ENCODE measurements at regions not wholly inside any gene's neighbourhood (a gene's known extent, or its start where the extent isn't known, plus 50 kb on each side); places are given as distances from the start of the nearest gene placed in this dataset.
"Not testable (repeated sequence)": the region's sequence is repeated elsewhere in the genome, so short reads cannot be mapped to it uniquely, and the experiment has no call there.

DNA sequence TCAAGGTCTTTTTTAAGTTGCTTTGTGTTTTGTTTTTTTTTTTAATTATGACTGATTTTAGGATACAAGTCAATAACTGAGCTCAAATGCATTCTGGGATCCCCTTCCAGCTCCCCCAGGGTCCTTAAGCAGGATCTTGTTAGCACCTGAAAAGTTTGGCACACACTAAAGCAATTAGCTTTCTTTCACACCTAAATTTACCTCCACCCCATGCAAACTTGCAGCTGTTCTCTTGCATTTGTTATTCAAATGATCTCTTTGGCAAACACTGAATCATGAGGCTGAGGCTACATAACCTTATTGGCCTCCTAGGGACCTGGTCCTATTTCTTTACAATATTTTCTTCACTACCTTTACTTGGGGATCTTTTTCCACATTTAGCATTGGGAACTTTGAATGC is 2026.1 kb upstream of the CELF4 start:
- Histone ChIP-seq H3K9me3 (ENCODE audit: control insufficient read depth in 2 of 2, insufficient read depth in 1 of 2, low read depth in 1 of 2, low read length in 1 of 2) (no peaks in the 10 kb centered on the region), H3K27ac (ENCODE audit: low read depth in 2 of 2, low read length in 1 of 2) (no peak overlapping the region), H3K36me3 (ENCODE audit: control insufficient read depth in 2 of 2, insufficient read depth in 2 of 2, low read length in 1 of 2) (no peaks in the 10 kb centered on the region)

DNA sequence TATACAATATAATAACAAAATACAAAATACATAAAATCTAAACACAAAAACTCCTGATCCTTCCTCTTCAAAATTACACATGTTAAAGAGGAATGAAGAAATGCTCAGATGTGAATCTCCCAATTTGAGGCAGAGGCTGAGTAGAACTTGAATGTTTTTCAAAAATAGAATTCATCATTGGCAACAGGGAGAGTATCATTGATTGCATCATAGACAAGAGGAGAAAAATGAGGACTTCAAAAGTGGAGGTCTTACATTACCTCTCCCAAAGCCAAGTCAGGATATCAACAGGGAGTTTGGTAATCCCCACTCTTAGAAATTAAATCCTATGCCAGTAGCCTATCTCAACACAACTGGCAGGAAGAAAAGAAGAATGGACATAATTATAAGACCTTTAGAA is 2023.9 kb upstream of the CELF4 start:
- H3K4me1 ChIP-seq (ENCODE audit: control insufficient read depth in 2 of 2, insufficient read depth in 2 of 2, low read length in 1 of 2) = no peaks in the 10 kb centered on the region
- H3K27me3 ChIP-seq (ENCODE audit: control insufficient read depth in 1 of 2, insufficient read depth in 2 of 2, low read length in 2 of 2) = peaks cover 0 to 2% of the 10 kb centered on the region in 2 donors
- no peaks in the 10 kb centered on the region for H3K36me3 ChIP-seq (ENCODE audit: control insufficient read depth in 2 of 2, insufficient read depth in 2 of 2, low read length in 1 of 2)
- no peak overlapping the region for H3K4me3 ChIP-seq (ENCODE audit: low read depth in 1 of 2, low read length in 2 of 2)
- peaks cover 0 to 3% of the 10 kb centered on the region in 2 donors for H3K9me3 ChIP-seq (ENCODE audit: control insufficient read depth in 2 of 2, insufficient read depth in 1 of 2, low read depth in 1 of 2, low read length in 1 of 2)
- H3K27ac ChIP-seq (ENCODE audit: low read depth in 2 of 2, low read length in 1 of 2) = no peak overlapping the region

More for the DNA sequence above, 2026.1 kb upstream of the CELF4 start:
- no peaks in the 10 kb centered on the region for H3K27me3 ChIP-seq (ENCODE audit: control insufficient read depth in 1 of 2, insufficient read depth in 2 of 2, low read length in 2 of 2)
- no peaks in the 10 kb centered on the region for H3K4me1 ChIP-seq (ENCODE audit: control insufficient read depth in 2 of 2, insufficient read depth in 2 of 2, low read length in 1 of 2)
- no peak overlapping the region for H3K4me3 ChIP-seq (ENCODE audit: low read depth in 1 of 2, low read length in 2 of 2)

DNA sequence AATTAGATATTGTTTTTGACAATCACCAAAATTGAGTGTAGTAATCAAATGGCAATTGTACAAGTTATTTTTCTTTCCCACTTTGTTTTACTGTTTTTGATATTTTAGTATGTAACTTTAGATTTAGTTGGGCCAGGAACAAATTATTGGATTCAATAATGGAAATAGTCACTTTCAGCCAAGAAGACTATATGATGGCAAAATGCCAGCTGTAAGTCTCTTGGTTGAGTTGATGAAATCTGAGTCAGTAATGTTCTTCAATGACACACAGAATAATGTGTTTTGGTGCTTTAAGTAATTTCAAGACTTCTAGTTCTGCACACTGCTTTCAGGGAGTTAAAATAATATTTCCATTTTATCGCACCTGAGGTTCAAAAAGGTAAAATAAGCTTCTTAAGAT is 2022.0 kb upstream of the CELF4 start:
- H3K4me1 ChIP-seq (ENCODE audit: control insufficient read depth in 2 of 2, insufficient read depth in 2 of 2, low read length in 1 of 2) = no peaks in the 10 kb centered on the region
- peaks cover 0 to 2% of the 10 kb centered on the region in 2 donors for H3K27me3 ChIP-seq (ENCODE audit: control insufficient read depth in 1 of 2, insufficient read depth in 2 of 2, low read length in 2 of 2)
- WGBS, 2 donors = 92 to 95% methylated on average over 1 of the region's 1 CpG
- no peak overlapping the region for H3K27ac ChIP-seq (ENCODE audit: low read depth in 2 of 2, low read length in 1 of 2)
- no peak overlapping the region for H3K4me3 ChIP-seq (ENCODE audit: low read depth in 1 of 2, low read length in 2 of 2)
- peaks cover 0 to 3% of the 10 kb centered on the region in 2 donors for H3K9me3 ChIP-seq (ENCODE audit: control insufficient read depth in 2 of 2, insufficient read depth in 1 of 2, low read depth in 1 of 2, low read length in 1 of 2)
- H3K36me3 ChIP-seq (ENCODE audit: control insufficient read depth in 2 of 2, insufficient read depth in 2 of 2, low read length in 1 of 2) = no peaks in the 10 kb centered on the region

DNA sequence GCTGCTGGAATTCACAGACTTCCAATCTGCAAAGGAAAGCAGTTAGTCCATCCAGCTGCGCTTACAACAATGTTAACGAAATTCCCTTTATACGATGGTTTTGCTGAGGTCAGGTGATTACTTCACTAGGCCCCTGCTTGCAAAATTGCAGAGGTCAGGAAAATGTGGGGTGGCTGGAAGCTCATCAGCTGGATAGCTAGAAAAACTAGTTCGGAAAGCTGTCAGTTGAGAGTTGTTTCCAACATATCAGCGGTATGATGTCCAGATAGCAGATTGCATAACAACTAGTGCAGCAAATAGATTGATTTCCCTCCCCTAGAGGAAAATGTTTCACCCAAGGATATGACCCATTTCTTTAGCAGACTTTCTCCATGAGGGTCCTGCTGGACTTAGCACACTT is 2021.1 kb upstream of the CELF4 start:
- WGBS, 2 donors = 74 to 77% methylated on average over 5 of the region's 5 CpGs
- peaks cover 0 to 3% of the 10 kb centered on the region in 2 donors for H3K9me3 ChIP-seq (ENCODE audit: control insufficient read depth in 2 of 2, insufficient read depth in 1 of 2, low read depth in 1 of 2, low read length in 1 of 2)
- no peaks in the 10 kb centered on the region for H3K4me1 ChIP-seq (ENCODE audit: control insufficient read depth in 2 of 2, insufficient read depth in 2 of 2, low read length in 1 of 2)
- H3K4me3 ChIP-seq (ENCODE audit: low read depth in 1 of 2, low read length in 2 of 2) = no peak overlapping the region
- no peak overlapping the region for H3K27ac ChIP-seq (ENCODE audit: low read depth in 2 of 2, low read length in 1 of 2)
- H3K27me3 ChIP-seq (ENCODE audit: control insufficient read depth in 1 of 2, insufficient read depth in 2 of 2, low read length in 2 of 2) = peaks cover 0 to 2% of the 10 kb centered on the region in 2 donors
- no peaks in the 10 kb centered on the region for H3K36me3 ChIP-seq (ENCODE audit: control insufficient read depth in 2 of 2, insufficient read depth in 2 of 2, low read length in 1 of 2)

DNA sequence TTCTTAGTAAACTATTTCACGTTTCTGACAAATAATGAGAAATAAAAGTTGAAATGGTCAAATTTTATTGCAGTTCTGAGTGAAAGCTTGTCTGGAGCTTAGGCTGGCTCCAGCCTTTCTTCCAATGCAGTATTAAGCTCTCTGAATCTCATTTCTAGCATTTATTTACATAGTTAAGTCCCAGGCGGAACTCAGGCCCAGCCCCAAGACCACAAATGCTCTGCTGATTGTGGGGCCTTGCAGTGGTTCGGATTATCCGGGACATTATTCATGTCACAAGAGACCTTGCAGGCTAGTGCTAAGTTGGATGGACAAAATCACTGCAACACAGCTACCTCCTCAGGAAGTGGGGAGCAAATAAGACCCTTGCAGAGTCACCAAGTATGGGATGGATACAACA is 2009.3 kb upstream of the CELF4 start:
- no peak overlapping the region for H3K27ac ChIP-seq (ENCODE audit: low read depth in 2 of 2, low read length in 1 of 2)
- H3K36me3 ChIP-seq (ENCODE audit: control insufficient read depth in 2 of 2, insufficient read depth in 2 of 2, low read length in 1 of 2) = no peaks in the 10 kb centered on the region
- H3K27me3 ChIP-seq (ENCODE audit: control insufficient read depth in 1 of 2, insufficient read depth in 2 of 2, low read length in 2 of 2) = no peaks in the 10 kb centered on the region
- 62 to 66% methylated on average over 4 of the region's 4 CpGs for WGBS, 2 donors
- H3K4me3 ChIP-seq (ENCODE audit: low read depth in 1 of 2, low read length in 2 of 2) = no peak overlapping the region
- H3K9me3 ChIP-seq (ENCODE audit: control insufficient read depth in 2 of 2, insufficient read depth in 1 of 2, low read depth in 1 of 2, low read length in 1 of 2) = no peaks in the 10 kb centered on the region
- no peaks in the 10 kb centered on the region for H3K4me1 ChIP-seq (ENCODE audit: control insufficient read depth in 2 of 2, insufficient read depth in 2 of 2, low read length in 1 of 2)

DNA sequence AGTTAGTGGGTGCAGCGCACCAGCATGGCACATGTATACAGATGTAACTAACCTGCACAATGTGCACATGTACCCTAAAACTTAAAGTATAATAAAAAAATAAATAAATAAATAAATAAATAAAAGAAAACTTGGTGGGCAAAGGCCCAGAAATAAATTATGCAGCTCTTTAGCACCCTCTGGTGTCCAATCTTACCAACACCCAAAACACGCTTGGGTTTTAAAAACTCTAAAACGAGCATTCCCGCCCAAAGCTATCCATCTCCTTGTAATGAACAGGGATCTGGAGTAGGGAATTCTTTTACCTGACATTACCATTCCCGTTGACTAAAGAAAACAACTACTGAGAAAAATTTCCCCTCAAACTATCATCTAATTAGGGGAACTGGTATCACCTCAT is 2005.9 kb upstream of the CELF4 start:
- 79 to 88% methylated on average over 5 of the region's 5 CpGs for WGBS, 2 donors
- Histone ChIP-seq H3K36me3 (ENCODE audit: control insufficient read depth in 2 of 2, insufficient read depth in 2 of 2, low read length in 1 of 2) (no peaks in the 10 kb centered on the region), H3K27me3 (ENCODE audit: control insufficient read depth in 1 of 2, insufficient read depth in 2 of 2, low read length in 2 of 2) (no peaks in the 10 kb centered on the region), H3K9me3 (ENCODE audit: control insufficient read depth in 2 of 2, insufficient read depth in 1 of 2, low read depth in 1 of 2, low read length in 1 of 2) (no peaks in the 10 kb centered on the region), H3K27ac (ENCODE audit: low read depth in 2 of 2, low read length in 1 of 2) (no peak overlapping the region), H3K4me3 (ENCODE audit: low read depth in 1 of 2, low read length in 2 of 2) (no peak overlapping the region), H3K4me1 (ENCODE audit: control insufficient read depth in 2 of 2, insufficient read depth in 2 of 2, low read length in 1 of 2) (no peaks in the 10 kb centered on the region)

DNA sequence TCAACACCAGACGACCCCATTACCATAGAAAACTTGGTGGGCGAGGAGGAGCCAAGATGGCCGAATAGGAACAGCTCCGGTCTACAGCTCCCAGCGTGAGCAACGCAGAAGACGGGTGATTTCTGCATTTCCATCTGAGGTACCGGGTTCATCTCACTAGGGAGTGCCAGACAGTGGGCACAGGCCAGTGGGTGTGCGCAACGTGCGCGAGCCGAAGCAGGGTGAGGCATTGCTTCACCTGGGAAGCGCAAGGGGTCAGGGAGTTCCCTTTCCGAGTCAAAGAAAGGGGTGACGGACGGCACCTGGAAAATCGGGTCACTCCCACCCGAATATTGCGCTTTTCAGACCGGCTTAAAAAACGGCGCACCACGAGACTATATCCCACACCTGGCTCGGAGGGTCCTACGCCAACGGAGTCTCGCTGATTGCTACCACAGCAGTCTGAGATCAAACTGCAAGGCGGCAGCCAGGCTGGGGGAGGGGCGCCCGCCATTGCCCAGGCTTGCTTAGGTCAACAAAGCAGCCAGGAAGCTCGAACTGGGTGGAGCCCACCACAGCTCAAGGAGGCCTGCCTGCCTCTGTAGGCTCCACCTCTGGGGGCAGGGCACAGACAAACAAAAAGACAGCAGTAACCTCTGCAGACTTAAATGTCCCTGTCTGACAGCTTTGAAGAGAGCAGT is 2000.1 kb upstream of the CELF4 start:
- H3K27me3 ChIP-seq (ENCODE audit: control insufficient read depth in 1 of 2, insufficient read depth in 2 of 2, low read length in 2 of 2); H3K4me3 ChIP-seq (ENCODE audit: low read depth in 1 of 2, low read length in 2 of 2); H3K4me1 ChIP-seq (ENCODE audit: control insufficient read depth in 2 of 2, insufficient read depth in 2 of 2, low read length in 1 of 2); H3K9me3 ChIP-seq (ENCODE audit: control insufficient read depth in 2 of 2, insufficient read depth in 1 of 2, low read depth in 1 of 2, low read length in 1 of 2); H3K36me3 ChIP-seq (ENCODE audit: control insufficient read depth in 2 of 2, insufficient read depth in 2 of 2, low read length in 1 of 2); H3K27ac ChIP-seq (ENCODE audit: low read depth in 2 of 2, low read length in 1 of 2): not testable (repeated sequence)
- 84 to 88% methylated on average over 16 to 32 of the region's 32 CpGs for WGBS, 2 donors

DNA sequence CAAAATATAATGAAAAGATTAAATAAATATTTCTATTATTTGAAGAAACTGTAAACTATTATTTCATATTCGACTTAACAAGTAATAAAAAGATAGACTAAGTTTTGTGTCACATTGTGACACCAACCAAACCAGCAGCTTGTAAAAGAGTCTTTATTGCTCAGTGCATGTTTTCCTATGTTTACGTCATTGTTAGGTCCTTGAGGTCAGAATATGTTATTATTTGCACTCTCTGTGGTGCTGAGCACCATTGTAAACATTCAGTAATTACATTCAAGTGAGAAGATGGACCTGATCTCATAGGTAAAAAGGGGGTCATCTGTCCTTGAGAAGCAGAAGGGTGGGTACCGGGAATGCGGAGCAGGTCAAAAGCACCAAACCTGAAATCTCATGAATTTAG is 1999.1 kb upstream of the CELF4 start:
- Histone ChIP-seq H3K27ac (ENCODE audit: low read depth in 2 of 2, low read length in 1 of 2) (no peak overlapping the region), H3K4me1 (ENCODE audit: control insufficient read depth in 2 of 2, insufficient read depth in 2 of 2, low read length in 1 of 2) (no peaks in the 10 kb centered on the region), H3K27me3 (ENCODE audit: control insufficient read depth in 1 of 2, insufficient read depth in 2 of 2, low read length in 2 of 2) (no peaks in the 10 kb centered on the region), H3K4me3 (ENCODE audit: low read depth in 1 of 2, low read length in 2 of 2) (no peak overlapping the region), H3K9me3 (ENCODE audit: control insufficient read depth in 2 of 2, insufficient read depth in 1 of 2, low read depth in 1 of 2, low read length in 1 of 2) (no peaks in the 10 kb centered on the region), H3K36me3 (ENCODE audit: control insufficient read depth in 2 of 2, insufficient read depth in 2 of 2, low read length in 1 of 2) (no peaks in the 10 kb centered on the region)
- WGBS, 2 donors = 91 to 92% methylated on average over 4 of the region's 4 CpGs

DNA sequence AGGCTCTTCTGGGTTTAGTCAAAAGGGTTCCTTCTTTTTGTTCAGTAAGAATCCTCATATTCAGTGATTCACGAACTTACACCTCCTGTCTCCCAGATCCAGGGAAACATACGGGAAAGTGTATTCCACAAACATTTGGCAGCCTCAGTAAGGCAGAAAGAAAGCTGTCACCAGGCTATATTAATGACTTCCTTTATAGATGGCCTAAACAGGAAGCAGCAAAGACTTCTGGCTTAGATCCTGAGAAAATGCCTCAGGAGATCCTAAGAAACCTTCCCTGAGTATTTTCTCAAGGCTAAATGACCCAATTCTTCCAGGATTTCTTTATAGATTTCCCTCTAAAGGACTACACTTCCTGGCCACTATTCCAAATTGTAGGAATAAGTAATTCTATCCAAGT is 1995.5 kb upstream of the CELF4 start:
- Histone ChIP-seq H3K4me3 (ENCODE audit: low read depth in 1 of 2, low read length in 2 of 2) (no peak overlapping the region), H3K27ac (ENCODE audit: low read depth in 2 of 2, low read length in 1 of 2) (no peak overlapping the region), H3K9me3 (ENCODE audit: control insufficient read depth in 2 of 2, insufficient read depth in 1 of 2, low read depth in 1 of 2, low read length in 1 of 2) (no peaks in the 10 kb centered on the region), H3K36me3 (ENCODE audit: control insufficient read depth in 2 of 2, insufficient read depth in 2 of 2, low read length in 1 of 2) (no peaks in the 10 kb centered on the region), H3K27me3 (ENCODE audit: control insufficient read depth in 1 of 2, insufficient read depth in 2 of 2, low read length in 2 of 2) (no peaks in the 10 kb centered on the region), H3K4me1 (ENCODE audit: control insufficient read depth in 2 of 2, insufficient read depth in 2 of 2, low read length in 1 of 2) (no peaks in the 10 kb centered on the region)
- 36 to 50% methylated on average over 2 of the region's 2 CpGs for WGBS, 2 donors

DNA sequence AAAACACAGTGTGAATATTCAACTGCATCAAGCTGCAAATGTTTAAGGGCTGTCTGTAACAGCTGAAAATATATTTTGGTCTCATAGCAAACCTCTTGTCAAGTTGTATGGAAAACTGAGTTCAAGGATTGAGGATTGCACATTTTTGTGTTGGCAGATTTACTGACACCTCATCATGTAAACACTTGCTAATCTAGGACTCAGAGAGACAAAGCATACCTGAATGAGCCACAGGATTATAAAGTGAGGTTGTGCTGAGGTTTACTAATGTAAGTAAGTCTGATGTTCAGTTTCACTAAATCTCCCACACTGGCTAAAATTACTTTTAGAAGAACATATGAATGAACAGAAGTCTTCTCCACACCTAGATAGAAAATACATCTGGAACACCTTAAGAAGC is 1993.1 kb upstream of the CELF4 start:
- no peak overlapping the region for H3K27ac ChIP-seq (ENCODE audit: low read depth in 2 of 2, low read length in 1 of 2)
- H3K9me3 ChIP-seq (ENCODE audit: control insufficient read depth in 2 of 2, insufficient read depth in 1 of 2, low read depth in 1 of 2, low read length in 1 of 2) = no peaks in the 10 kb centered on the region
- H3K4me1 ChIP-seq (ENCODE audit: control insufficient read depth in 2 of 2, insufficient read depth in 2 of 2, low read length in 1 of 2) = no peaks in the 10 kb centered on the region
- H3K36me3 ChIP-seq (ENCODE audit: control insufficient read depth in 2 of 2, insufficient read depth in 2 of 2, low read length in 1 of 2) = no peaks in the 10 kb centered on the region
- no peak overlapping the region for H3K4me3 ChIP-seq (ENCODE audit: low read depth in 1 of 2, low read length in 2 of 2)
- H3K27me3 ChIP-seq (ENCODE audit: control insufficient read depth in 1 of 2, insufficient read depth in 2 of 2, low read length in 2 of 2) = no peaks in the 10 kb centered on the region

Measured in esophagus (tissue), 2 donors.